H1 (cell line): ENCODE measurements at regions not wholly inside any gene's neighbourhood (a gene's known extent, or its start where the extent isn't known, plus 50 kb on each side); places are given as distances from the start of the nearest gene placed in this dataset.
A peak's percentile ranks its signal among the peaks of the same experiment; 100 is the strongest.

Experiments
- CTCF ChIA-PET: fragments of 300-600 bp; sonication (Branson Sonifier 250); formaldehyde crosslinking; loops from one replicate; lab custom pipeline; 2021; ENCODE audit not compliant: partially characterized antibody; lab: Charles Lee
- POLR2A ChIA-PET: fragments of 300-600 bp; sonication (Branson Sonifier 250); formaldehyde crosslinking; loops from one replicate; lab custom pipeline; 2021; ENCODE audit warnings: inconsistent platforms; ENCODE audit not compliant: partially characterized antibody; lab: Charles Lee
- DNase-seq, 2 experiments: peaks; one replicate each; pipeline versions ENCODE4 v3.0.0 to v3.0.0-alpha.2; 2010 to 2022; ENCODE audit warnings: low spot score in 2 of 2, low read depth in 1 of 2, mixed read lengths in 1 of 2
- FAIRE-seq: peaks from 2 replicates; lab custom pipeline; 2011; peaks lifted over from hg19 to GRCh38; lab: Jason Lieb, UNC
- H2AFZ ChIP-seq: 2 replicates; pipeline ENCODE4 v1.8.1; 2012; ENCODE audit warnings: low read length, inconsistent platforms
- H2AK5ac ChIP-seq: 2 replicates; pipeline ENCODE4 v1.6.1; 2013; ENCODE audit warnings: low read depth, low read length
- H2BK120ac ChIP-seq: replicated peaks from 2 replicates; pipeline ENCODE3; 2013; ENCODE audit warnings: low read depth, low read length, inconsistent platforms
- H2BK12ac ChIP-seq: 2 replicates; pipeline ENCODE4 v1.6.1; 2013; ENCODE audit warnings: low read depth, low read length
- H2BK15ac ChIP-seq: 2 replicates; pipeline ENCODE4 v1.6.1; 2013; ENCODE audit warnings: low read length
- H2BK20ac ChIP-seq: 2 replicates; pipeline ENCODE4 v1.6.1; 2013; ENCODE audit warnings: low read length
- H2BK5ac ChIP-seq: 2 replicates; pipeline ENCODE4 v1.6.1; 2013; ENCODE audit warnings: low read depth, low read length
- H3K14ac ChIP-seq: 2 replicates; pipeline ENCODE4 v1.6.1; 2013; ENCODE audit warnings: inconsistent platforms; ENCODE audit not compliant: insufficient read length
- H3K18ac ChIP-seq: 2 replicates; pipeline ENCODE4 v1.6.1; 2013; ENCODE audit warnings: low read length; ENCODE audit errors: extremely low read depth
- H3K23ac ChIP-seq: 2 replicates; pipeline ENCODE4 v1.6.1; 2013; ENCODE audit warnings: inconsistent platforms; ENCODE audit not compliant: insufficient read length
- H3K23me2 ChIP-seq: 2 replicates; pipeline ENCODE4 v1.6.1; 2013; ENCODE audit warnings: low read depth, low read length
- H3K27ac ChIP-seq: 2 replicates; pipeline ENCODE4 v1.6.1; 2011; ENCODE audit warnings: low read depth, low read length, inconsistent platforms
- H3K27me3 ChIP-seq, 4 experiments: replicated peaks in 1 of 4; 1 replicate in 1 of 4; 2 replicates in 3 of 4; pipeline versions ENCODE4 v1.6.1 to v1.8.1; 2011 to 2013; ENCODE audit warnings: low read length in 3 of 4, mild to moderate bottlenecking in 3 of 4, inconsistent platforms in 2 of 4, mixed read lengths in 2 of 4, moderate library complexity in 1 of 4; ENCODE audit not compliant: control insufficient read depth in 3 of 4, insufficient read depth in 3 of 4; ENCODE audit errors: extremely low read depth in 1 of 4
- H3K36me3 ChIP-seq, 4 experiments: 2 replicates each; pipeline versions ENCODE4 v1.6.1 to v1.8.1; 2011 to 2013; ENCODE audit warnings: mild to moderate bottlenecking in 4 of 4, low read length in 3 of 4, moderate library complexity in 2 of 4, control low read depth in 1 of 4, inconsistent platforms in 1 of 4; ENCODE audit not compliant: insufficient read depth in 4 of 4, control insufficient read depth in 2 of 4
- H3K4ac ChIP-seq: replicated peaks from 2 replicates; pipeline ENCODE3; 2013; ENCODE audit warnings: low read length, low read depth, mixed read lengths, inconsistent platforms; ENCODE audit not compliant: insufficient read length
- H3K4me1 ChIP-seq, 4 experiments: replicated peaks in 1 of 4; 1 replicate in 1 of 4; 2 replicates in 3 of 4; pipeline versions ENCODE4 v1.6.1 to v1.8.1; 2011 to 2013; ENCODE audit warnings: low read length in 3 of 4, inconsistent platforms in 2 of 4, mixed read lengths in 1 of 4; ENCODE audit not compliant: insufficient read depth in 4 of 4, control insufficient read depth in 3 of 4
- H3K4me2 ChIP-seq, 2 experiments: 2 replicates each; pipeline versions ENCODE4 v1.6.1 to v1.8.1; 2011 to 2013; ENCODE audit warnings: low read depth in 2 of 2, low read length in 2 of 2, control low read depth in 1 of 2, inconsistent platforms in 1 of 2, mild to moderate bottlenecking in 1 of 2; ENCODE audit not compliant: insufficient read depth in 1 of 2
- H3K4me3 ChIP-seq, 4 experiments: fragments of 200-600, 300-600 bp in 1 of 4; sonication (generic), shearing (Covaris generic), sonication (Bioruptor Twin) in 1 of 4; 2 replicates each; pipeline versions ENCODE4 v1.5.1 to v1.8.1; 2011 to 2016; ENCODE audit warnings: low read length in 4 of 4, low read depth in 3 of 4, control low read depth in 2 of 4, inconsistent platforms in 2 of 4, mild to moderate bottlenecking in 2 of 4, mixed read lengths in 1 of 4, moderate library complexity in 1 of 4; ENCODE audit not compliant: insufficient read depth in 2 of 4; ENCODE audit errors: extremely low read depth in 1 of 4
- H3K56ac ChIP-seq: replicated peaks from 2 replicates; pipeline ENCODE3; 2013; ENCODE audit warnings: low read depth, mild to moderate bottlenecking, mixed read lengths, low read length, inconsistent platforms; ENCODE audit not compliant: insufficient read length
- H3K79me1 ChIP-seq: 2 replicates; pipeline ENCODE4 v1.6.1; 2013; ENCODE audit warnings: low read depth, low read length, control low read depth
- H3K79me2 ChIP-seq, 2 experiments: 2 replicates each; pipeline versions ENCODE4 v1.6.1 to v1.8.1; 2012 to 2013; ENCODE audit warnings: low read length in 2 of 2, mild to moderate bottlenecking in 2 of 2, inconsistent platforms in 1 of 2; ENCODE audit not compliant: insufficient read depth in 2 of 2, control insufficient read depth in 1 of 2
- H3K9ac ChIP-seq, 4 experiments: replicated peaks in 1 of 4; 1 replicate in 1 of 4; 2 replicates in 3 of 4; pipeline versions ENCODE4 v1.6.1 to v1.8.1; 2011 to 2013; ENCODE audit warnings: low read depth in 3 of 4, low read length in 3 of 4, control low read depth in 2 of 4, mild to moderate bottlenecking in 2 of 4, moderate library complexity in 2 of 4, inconsistent platforms in 1 of 4; ENCODE audit errors: extremely low read depth in 1 of 4
- H3K9me3 ChIP-seq, 2 experiments: 2 replicates each; pipeline versions ENCODE4 v1.6.1 to v1.8.1; 2012 to 2013; ENCODE audit warnings: mild to moderate bottlenecking in 2 of 2, moderate library complexity in 2 of 2, control low read depth in 1 of 2, inconsistent platforms in 1 of 2, low read depth in 1 of 2, low read length in 1 of 2, mixed read lengths in 1 of 2; ENCODE audit not compliant: insufficient read depth in 2 of 2
- H4K20me1 ChIP-seq, 2 experiments: replicated peaks in 1 of 2; 2 replicates each; pipeline versions ENCODE3 to v1.8.1; 2011 to 2013; ENCODE audit warnings: inconsistent platforms in 2 of 2, low read length in 2 of 2, mild to moderate bottlenecking in 1 of 2; ENCODE audit not compliant: insufficient read depth in 2 of 2, control insufficient read depth in 1 of 2
- H4K5ac ChIP-seq: 2 replicates; pipeline ENCODE4 v1.6.1; 2013; ENCODE audit warnings: low read length, low read depth, mixed read lengths, inconsistent platforms; ENCODE audit not compliant: insufficient read length
- H4K8ac ChIP-seq: 2 replicates; pipeline ENCODE4 v1.8.0; 2013; ENCODE audit warnings: mild to moderate bottlenecking, moderate library complexity, low read length, inconsistent platforms; ENCODE audit not compliant: insufficient read depth; ENCODE audit errors: extremely low read depth
- H4K91ac ChIP-seq: replicated peaks from 2 replicates; pipeline ENCODE3; 2013; ENCODE audit warnings: low read length, mixed read lengths, inconsistent platforms; ENCODE audit not compliant: insufficient read length
- ATF3 ChIP-seq: IDR thresholded peaks from 2 replicates; pipeline ENCODE4 v1.6.1; 2011; ENCODE audit warnings: low read depth, mild to moderate bottlenecking, low read length; ENCODE audit not compliant: insufficient read depth
- CREB1 ChIP-seq: IDR thresholded peaks from 2 replicates; pipeline ENCODE4 v1.6.1; 2012; ENCODE audit warnings: inconsistent platforms
- CTCF ChIP-seq, 3 experiments: IDR thresholded peaks; 1 replicate in 2 of 3; 2 replicates in 1 of 3; pipeline versions ENCODE4 v1.5.1 to v1.6.1; 2011; ENCODE audit warnings: low read length in 3 of 3, mild to moderate bottlenecking in 3 of 3, inconsistent platforms in 2 of 3, low read depth in 1 of 3, moderate library complexity in 1 of 3; ENCODE audit not compliant: insufficient read depth in 1 of 3; ENCODE audit errors: control extremely low read depth in 1 of 3
- HDAC2 ChIP-seq, 2 experiments: fragments of 300-600 bp in 1 of 2; sonication (generic) in 1 of 2; IDR thresholded peaks; 2 replicates each; pipeline ENCODE4 v1.6.1; 2011 to 2012; ENCODE audit warnings: low read depth in 2 of 2, low read length in 2 of 2, mild to moderate bottlenecking in 2 of 2, moderate library complexity in 2 of 2, borderline replicate concordance in 1 of 2, inconsistent platforms in 1 of 2
- KDM5A ChIP-seq: fragments of 200-600 bp; IDR thresholded peaks from 2 replicates; pipeline ENCODE4 v1.7.1; 2012; ENCODE audit warnings: mild to moderate bottlenecking, low read length, inconsistent platforms, mixed read lengths
- MAFK ChIP-seq: IDR thresholded peaks from 2 replicates; pipeline ENCODE4 v1.6.1; 2012; ENCODE audit warnings: low read depth, mild to moderate bottlenecking, improper control_type of control experiment, low read length
- NANOG ChIP-seq: IDR thresholded peaks from 2 replicates; pipeline ENCODE4 v1.6.1; 2011; ENCODE audit warnings: low read length, low read depth, mild to moderate bottlenecking, inconsistent platforms; ENCODE audit not compliant: insufficient read depth, poor library complexity, severe bottlenecking
- POLR2AphosphoS5 ChIP-seq: IDR thresholded peaks from 2 replicates; pipeline ENCODE4 v1.6.1; 2011; ENCODE audit warnings: low read depth, low read length
- RAD21 ChIP-seq, 2 experiments: IDR thresholded peaks in 1 of 2; conservative IDR thresholded peaks in 1 of 2; 2 replicates each; pipeline ENCODE4 v1.6.1; 2011; ENCODE audit warnings: low read depth in 2 of 2, low read length in 2 of 2, improper control_type of control experiment in 1 of 2, inconsistent platforms in 1 of 2, mild to moderate bottlenecking in 1 of 2, moderate library complexity in 1 of 2
- SP1 ChIP-seq: IDR thresholded peaks from 2 replicates; pipeline ENCODE4 v1.6.1; 2011; ENCODE audit warnings: low read depth, low read length
- WGBS, 2 experiments: shearing (Covaris generic) in 1 of 2; methylation state at CpG; one replicate each; pipeline versions ENCODE4 v1.1.6 to v1.1.7; 2013 to 2015; ENCODE audit warnings: low lambda C conversion rate in 2 of 2, mixed read lengths in 2 of 2, inconsistent platforms in 1 of 2, low coverage in 1 of 2, missing lambda C conversion rate in 1 of 2; ENCODE audit not compliant: insufficient replicate concordance in 2 of 2, insufficient coverage in 1 of 2, insufficient read length in 1 of 2; ENCODE audit errors: extremely low coverage in 1 of 2, missing lambda C conversion rate in 1 of 2; 5-methylcytosine and 5-hydroxymethylcytosine counted together

GRCh38 chr12:76952995-76953394 lies 74.2 kb upstream of the CSRP2 start:
- CTCF ChIA-PET: interaction anchor here (0.6 to 4.4 kb wide), 12 partner anchors 9 to 835 kb away, joined by 3 to 43 read pairs (median 3); no protein-coding TSS in a partner anchor
- H3K56ac ChIP-seq: no peak overlapping the region
- no peaks in the 10 kb centered on the region for H3K4me1 ChIP-seq
- POLR2A ChIA-PET: interaction anchor here (1.2 to 1.6 kb wide), 3 partner anchors 58 to 80 kb away, joined by 3 to 4 read pairs (median 3); no protein-coding TSS in a partner anchor
- no peak overlapping the region for H4K8ac ChIP-seq
- no peak overlapping the region for H2BK120ac ChIP-seq
- no peak overlapping the region for H2AFZ ChIP-seq
- H3K9ac ChIP-seq: no peak overlapping the region
- no peak overlapping the region for H3K23ac ChIP-seq
- no peak overlapping the region for H3K27ac ChIP-seq
- FAIRE-seq (peak; percentile 83), DNase-seq (no peak)
- no peak overlapping the region for H4K5ac ChIP-seq
- no peaks in the 10 kb centered on the region for H4K20me1 ChIP-seq
- H3K14ac ChIP-seq: no peak overlapping the region
- H2BK12ac ChIP-seq: no peak overlapping the region
- H4K91ac ChIP-seq: no peak overlapping the region
- no peak overlapping the region for H3K4me2 ChIP-seq
- H3K27me3 ChIP-seq: no peaks in the 10 kb centered on the region
- WGBS, 2 experiments: 71% methylated on average over 2 of the region's 2 CpGs; no CpG with 5 or more reads in 1 of the 2 experiments
- TF ChIP-seq HDAC2 (IDR thresholded peaks at IDR 0.05; ENCODE audit: borderline replicate concordance in 1 of 2, low read depth in 2 of 2, low read length in 2 of 2) (no peak), CTCF (IDR thresholded peaks at IDR 0.05; ENCODE audit: control extremely low read depth in 1 of 3, insufficient read depth in 1 of 3, low read depth in 1 of 3, low read length in 3 of 3) (peak in 2 of 3 experiments; percentile 54 to 58; a peak in 3 of 4 replicates), ATF3 (no peak), MAFK (no peak), KDM5A (no peak), SP1 (0 out of 2 replicates have a peak, but pooled peaks have one; percentile 15), NANOG (no peak), POLR2AphosphoS5 (no peak), CREB1 (no peak), RAD21 (IDR thresholded peaks at IDR 0.05 in 1 of 2, conservative IDR thresholded peaks at IDR 0.05 in 1 of 2; ENCODE audit: low read depth in 2 of 2, low read length in 2 of 2) (peak; percentile 79 to 83)
- no peak overlapping the region for H3K18ac ChIP-seq
- no peak overlapping the region for H2BK15ac ChIP-seq
- no peak overlapping the region for H3K4me3 ChIP-seq
- H3K36me3 ChIP-seq: no peaks in the 10 kb centered on the region
- no peak overlapping the region for H2BK20ac ChIP-seq
- H3K23me2 ChIP-seq: no peaks in the 10 kb centered on the region
- H3K4ac ChIP-seq: no peak overlapping the region
- H3K79me1 ChIP-seq: no peaks in the 10 kb centered on the region
- no peak overlapping the region for H2AK5ac ChIP-seq
- no peaks in the 10 kb centered on the region for H3K9me3 ChIP-seq
- no peak overlapping the region for H2BK5ac ChIP-seq
- H3K79me2 ChIP-seq: no peaks in the 10 kb centered on the region
